Breast epithelium (tissue), 3 donors: ENCODE measurements at regions not wholly inside any gene's neighbourhood (a gene's known extent, or its start where the extent isn't known, plus 50 kb on each side); places are given as distances from the start of the nearest gene placed in this dataset.

ENCODE experiments used
- CTCF ChIP-seq, 3 donors: fragments of 450-650 bp; IDR thresholded peaks; one replicate each; pipeline ENCODE4 v1.5.1; 2016 to 2017; ENCODE audit warnings: antibody characterized with exemption in 3 of 3, mild to moderate bottlenecking in 3 of 3, moderate library complexity in 3 of 3
- POLR2A ChIP-seq: fragments of 450-650 bp; IDR thresholded peaks from one replicate; pipeline ENCODE4 v1.6.1; 2016; ENCODE audit warnings: antibody characterized with exemption, mild to moderate bottlenecking, moderate library complexity
- POLR2AphosphoS5 ChIP-seq, 3 donors: sonication (generic); formaldehyde crosslinking; IDR thresholded peaks; one replicate each; pipeline ENCODE4 v1.6.1; 2017; ENCODE audit warnings: antibody characterized with exemption in 3 of 3

GRCh38 chr9:80114241-80114640 is 542.5 kb downstream of the TLE4 start:
- TF ChIP-seq CTCF (IDR thresholded peaks at IDR 0.05), result no peak
- no peak for TF ChIP-seq POLR2A
- no peak for TF ChIP-seq POLR2AphosphoS5 (IDR thresholded peaks at IDR 0.05)
